CD4-positive, alpha-beta T cell treated with Interferon gamma for 1 hour (primary cell): ENCODE measurements at regions not wholly inside any gene's neighbourhood (a gene's known extent, or its start where the extent isn't known, plus 50 kb on each side); places are given as distances from the start of the nearest gene placed in this dataset.
"Not testable (repeated sequence)": the region's sequence is repeated elsewhere in the genome, so short reads cannot be mapped to it uniquely, and the experiment has no call there.

Source experiments
- DNase-seq: peaks from one replicate; pipeline ENCODE4 v3.0.0-alpha.2; 2020

- no peak for DNase-seq
Measured at GRCh38 chr6:11380549-11380948, 148.1 kb upstream of the NEDD9 start.

GRCh38 chr6:11379805-11380204 lies 147.3 kb upstream of the NEDD9 start:
- no peak for DNase-seq

GRCh38 chr6:11378639-11379038 lies 146.2 kb upstream of the NEDD9 start:
- DNase-seq = no peak

- DNase-seq = peak; percentile 41
Measured at GRCh38 chr6:11374036-11375010, 141.9 kb upstream of the NEDD9 start.

- no peak for DNase-seq
Measured at GRCh38 chr6:11373208-11373607, 140.7 kb upstream of the NEDD9 start.

- not testable (repeated sequence) for DNase-seq
Measured at GRCh38 chr6:11372186-11372790, 139.8 kb upstream of the NEDD9 start.

- no peak for DNase-seq
Measured at GRCh38 chr6:11370191-11371018, 137.9 kb upstream of the NEDD9 start.

- no peak for DNase-seq
Measured at GRCh38 chr6:11368760-11369159, 136.3 kb upstream of the NEDD9 start.

GRCh38 chr6:11368264-11368663 lies 135.8 kb upstream of the NEDD9 start:
- no peak for DNase-seq

GRCh38 chr6:11367638-11368199 lies 135.3 kb upstream of the NEDD9 start:
- no peak for DNase-seq

- no peak for DNase-seq
Measured at GRCh38 chr6:11366934-11367637, 134.6 kb upstream of the NEDD9 start.

- peak; percentile 63 for DNase-seq
Measured at GRCh38 chr6:11366183-11366933, 133.9 kb upstream of the NEDD9 start.

GRCh38 chr6:11364971-11365397 lies 132.5 kb upstream of the NEDD9 start:
- no peak for DNase-seq

GRCh38 chr6:11363881-11364576 lies 131.6 kb upstream of the NEDD9 start:
- no peak for DNase-seq

- no peak for DNase-seq
Measured at GRCh38 chr6:11362564-11362963, 130.1 kb upstream of the NEDD9 start.

- DNase-seq = no peak
Measured at GRCh38 chr6:11358904-11359830, 126.7 kb upstream of the NEDD9 start.

- DNase-seq = no peak
Measured at GRCh38 chr6:11357285-11357684, 124.8 kb upstream of the NEDD9 start.

GRCh38 chr6:11356404-11357155 lies 124.1 kb upstream of the NEDD9 start:
- DNase-seq = no peak

GRCh38 chr6:11353921-11354389 lies 121.5 kb upstream of the NEDD9 start:
- DNase-seq = peak; percentile 43
